Endothelial cell of umbilical vein (primary cell): ENCODE measurements at regions not wholly inside any gene's neighbourhood (a gene's known extent, or its start where the extent isn't known, plus 50 kb on each side); places are given as distances from the start of the nearest gene placed in this dataset.

ENCODE experiments used
- BruUV-seq: library from RNA; stranded (reverse); fragments of 400-500 nt; replicated peaks from 2 replicates; lab custom pipeline; 2021; lab: Mats Ljungman, UMichigan
- CTCF ChIA-PET: fragments of 300-600, 350-600 bp; sonication (Branson Sonifier 250); formaldehyde crosslinking; loops from one replicate; lab custom pipeline; 2021; ENCODE audit warnings: antibody characterized with exemption, inconsistent platforms; lab: Charles Lee
- POLR2A ChIA-PET: fragments of 300-600, 350-600 bp; sonication (Branson Sonifier 250); formaldehyde crosslinking; loops from one replicate; lab custom pipeline; 2021; ENCODE audit warnings: antibody characterized with exemption, inconsistent platforms; lab: Charles Lee
- DNase-seq: peaks from one replicate; pipeline ENCODE4 v3.0.0-alpha.2; 2011; ENCODE audit warnings: low read depth, low spot score
- FAIRE-seq: peaks from 2 replicates; lab custom pipeline; 2011; peaks lifted over from hg19 to GRCh38; lab: Jason Lieb, UNC
- H2AFZ ChIP-seq: 2 replicates; pipeline ENCODE4 v1.6.0; 2012; ENCODE audit warnings: low read depth, low read length, control low read depth, inconsistent platforms
- H3K27ac ChIP-seq: 2 replicates; pipeline ENCODE4 v1.5.1; 2011; ENCODE audit warnings: low read depth, mild to moderate bottlenecking, control low read depth, low read length, moderate library complexity; ENCODE audit not compliant: insufficient read depth
- H3K27me3 ChIP-seq, 2 experiments: 2 replicates each; pipeline versions ENCODE4 v1.6.0 to v1.6.1; 2011; ENCODE audit warnings: low read length in 2 of 2, mixed read lengths in 1 of 2; ENCODE audit not compliant: control insufficient read depth in 2 of 2, insufficient read depth in 2 of 2
- H3K36me3 ChIP-seq, 2 experiments: 2 replicates in 1 of 2; 3 replicates in 1 of 2; pipeline ENCODE4 v1.5.1; 2011; ENCODE audit warnings: low read length in 2 of 2, mild to moderate bottlenecking in 1 of 2, moderate library complexity in 1 of 2; ENCODE audit not compliant: control insufficient read depth in 2 of 2, insufficient read depth in 2 of 2; ENCODE audit errors: extremely low read depth in 1 of 2
- H3K4me1 ChIP-seq: 3 replicates; pipeline ENCODE4 v1.5.1; 2011; ENCODE audit warnings: mild to moderate bottlenecking, low read length; ENCODE audit not compliant: control insufficient read depth, insufficient read depth; ENCODE audit errors: extremely low read depth
- H3K4me2 ChIP-seq: 2 replicates; pipeline ENCODE4 v1.6.1; 2011; ENCODE audit warnings: low read length, control low read depth, mixed read lengths; ENCODE audit not compliant: insufficient read depth
- H3K4me3 ChIP-seq, 3 experiments: fragments of 200-600 bp in 1 of 3; sonication (generic), shearing (Covaris generic) in 1 of 3; replicated peaks in 1 of 3; 2 replicates each; pipeline ENCODE4 v1.5.1; 2011 to 2016; ENCODE audit warnings: control low read depth in 3 of 3, low read length in 3 of 3, mild to moderate bottlenecking in 2 of 3, inconsistent platforms in 1 of 3, low read depth in 1 of 3, moderate library complexity in 1 of 3; ENCODE audit not compliant: insufficient read depth in 1 of 3
- H3K79me2 ChIP-seq: 2 replicates; pipeline ENCODE4 v1.6.0; 2012; ENCODE audit warnings: low read length, inconsistent platforms; ENCODE audit not compliant: control insufficient read depth, insufficient read depth
- H3K9ac ChIP-seq: replicated peaks from 2 replicates; pipeline ENCODE3; 2011; ENCODE audit warnings: low read length, control low read depth; ENCODE audit not compliant: insufficient read depth; ENCODE audit errors: extremely low read depth
- H3K9me1 ChIP-seq: replicated peaks from 3 replicates; pipeline ENCODE4 v1.6.0; 2011; ENCODE audit warnings: mild to moderate bottlenecking, low read length; ENCODE audit not compliant: control insufficient read depth, insufficient read depth; ENCODE audit errors: extremely low read depth
- H3K9me3 ChIP-seq: replicated peaks from 2 replicates; pipeline ENCODE4 v1.5.1; 2012; ENCODE audit warnings: low read length, inconsistent platforms; ENCODE audit not compliant: control insufficient read depth, insufficient read depth
- H4K20me1 ChIP-seq: replicated peaks from 2 replicates; pipeline ENCODE3; 2011; ENCODE audit warnings: mild to moderate bottlenecking, low read length; ENCODE audit not compliant: control insufficient read depth, insufficient read depth; ENCODE audit errors: extremely low read depth
- CTCF ChIP-seq, 2 donors: IDR thresholded peaks; 1 replicate in 1 of 2; 2 replicates in 1 of 2; pipeline ENCODE4 v1.5.1; 2011; ENCODE audit warnings: low read length in 2 of 2, mild to moderate bottlenecking in 2 of 2, moderate library complexity in 2 of 2, control low read depth in 1 of 2, inconsistent platforms in 1 of 2, low read depth in 1 of 2; ENCODE audit not compliant: insufficient read depth in 1 of 2; ENCODE audit errors: extremely low read depth in 1 of 2
- EZH2 ChIP-seq: IDR thresholded peaks from 2 replicates; pipeline ENCODE4 v1.6.1; 2012; ENCODE audit warnings: borderline replicate concordance, low read depth, mild to moderate bottlenecking, moderate library complexity, low read length, inconsistent platforms; ENCODE audit not compliant: severe bottlenecking
- FOS ChIP-seq: IDR thresholded peaks from 2 replicates; pipeline ENCODE4 v1.6.1; 2011; ENCODE audit warnings: mild to moderate bottlenecking, low read length, moderate library complexity, borderline replicate concordance; ENCODE audit not compliant: insufficient read depth
- GATA2 ChIP-seq: IDR thresholded peaks from 2 replicates; pipeline ENCODE4 v1.7.0; 2011; ENCODE audit warnings: low read depth, mild to moderate bottlenecking, moderate library complexity, mixed read lengths, low read length; ENCODE audit not compliant: insufficient read length, insufficient read depth
- JUN ChIP-seq: IDR thresholded peaks from 2 replicates; pipeline ENCODE4 v1.6.1; 2011; ENCODE audit warnings: borderline replicate concordance, low read depth; ENCODE audit not compliant: insufficient read length, insufficient read depth
- MAX ChIP-seq: IDR thresholded peaks from 2 replicates; pipeline ENCODE4 v1.6.1; 2011; ENCODE audit not compliant: insufficient read depth, insufficient read length
- MYC ChIP-seq: IDR thresholded peaks from one replicate; pipeline ENCODE4 v1.6.1; 2011; ENCODE audit warnings: mild to moderate bottlenecking, low read depth, low read length
- POLR2A ChIP-seq: IDR thresholded peaks from 2 replicates; pipeline ENCODE4 v1.6.1; 2012; ENCODE audit warnings: low read depth, mild to moderate bottlenecking, control low read depth, low read length
- POLR2AphosphoS5 ChIP-seq: IDR thresholded peaks from 2 replicates; pipeline ENCODE4 v1.6.1; 2012; ENCODE audit warnings: low read depth, mild to moderate bottlenecking, control low read depth, low read length, moderate library complexity; ENCODE audit not compliant: insufficient read depth
- dilution Hi-C: fragments of 300-500 bp; cut with MboI; formaldehyde crosslinking; loops from one replicate; pipeline ENCODE4 v1.15.0; 2019; ENCODE audit warnings: low sequenced_read_pairs; ENCODE audit not compliant: extremely low pct_ligation_motif_present
- intact Hi-C: fragments of 100-400 bp; cut with micrococcal nuclease; formaldehyde crosslinking; loops from one replicate; pipeline ENCODE4 v1.10.0; 2022

GRCh38 chr12:25825446-25825845, 133.0 kb upstream of the RASSF8 start:
- Histone ChIP-seq H4K20me1 (no peaks in the 10 kb centered on the region), H3K79me2 (no peaks in the 10 kb centered on the region), H3K4me3 (no peak overlapping the region), H3K9me3 (no peaks in the 10 kb centered on the region), H3K9ac (no peak overlapping the region), H2AFZ (no peak overlapping the region), H3K4me1 (peaks cover 15% of the 10 kb centered on the region), H3K4me2 (no peak overlapping the region), H3K27ac (no peak overlapping the region), H3K36me3 (no peaks in the 10 kb centered on the region), H3K9me1 (no peaks in the 10 kb centered on the region), H3K27me3 (no peaks in the 10 kb centered on the region)
- FAIRE-seq (no peak), DNase-seq (no peak)
- no TSS peak for BruUV-seq
- intact Hi-C loops (loop anchor here (10.0 kb wide), 2 partner anchors 189 to 391 kb away; no protein-coding TSS in a partner anchor), dilution Hi-C loops (no loop called here)
- TF ChIP-seq POLR2A, result no peak
- no peak for TF ChIP-seq CTCF (IDR thresholded peaks at IDR 0.05; ENCODE audit: extremely low read depth in 1 of 2, insufficient read depth in 1 of 2, low read depth in 1 of 2, low read length in 2 of 2)
- no peak for TF ChIP-seq MYC
- TF ChIP-seq MAX, result no peak
- TF ChIP-seq JUN, result no peak
- no peak for TF ChIP-seq FOS
- TF ChIP-seq EZH2, result no peak
- no peak for TF ChIP-seq POLR2AphosphoS5
- no peak for TF ChIP-seq GATA2
- ChIA-PET POLR2A (no interaction called here), CTCF (interaction anchor here (1.0 to 3.3 kb wide), 4 partner anchors 8 to 390 kb away, joined by 3 to 11 read pairs (median 4); no protein-coding TSS in a partner anchor)
